AG09309 (cell line): ENCODE measurements at regions not wholly inside any gene's neighbourhood (a gene's known extent, or its start where the extent isn't known, plus 50 kb on each side); places are given as distances from the start of the nearest gene placed in this dataset.

ENCODE experiments used
- DNase-seq: peaks from one replicate; pipeline ENCODE4 v3.0.0-alpha.2; 2010; ENCODE audit warnings: low read depth
- H3K4me3 ChIP-seq: 2 replicates; pipeline ENCODE4 v1.5.1; 2011; ENCODE audit warnings: mild to moderate bottlenecking, low read depth, low read length, moderate library complexity; ENCODE audit not compliant: control insufficient read depth
- TF ChIP-seq, protein P1 (sequence below): IDR thresholded peaks from 2 replicates; pipeline ENCODE4 v1.5.1; 2011; ENCODE audit warnings: mild to moderate bottlenecking, low read depth, low read length, inconsistent platforms; ENCODE audit not compliant: insufficient read depth, control insufficient read depth; ENCODE audit errors: missing control alignments

DNA sequence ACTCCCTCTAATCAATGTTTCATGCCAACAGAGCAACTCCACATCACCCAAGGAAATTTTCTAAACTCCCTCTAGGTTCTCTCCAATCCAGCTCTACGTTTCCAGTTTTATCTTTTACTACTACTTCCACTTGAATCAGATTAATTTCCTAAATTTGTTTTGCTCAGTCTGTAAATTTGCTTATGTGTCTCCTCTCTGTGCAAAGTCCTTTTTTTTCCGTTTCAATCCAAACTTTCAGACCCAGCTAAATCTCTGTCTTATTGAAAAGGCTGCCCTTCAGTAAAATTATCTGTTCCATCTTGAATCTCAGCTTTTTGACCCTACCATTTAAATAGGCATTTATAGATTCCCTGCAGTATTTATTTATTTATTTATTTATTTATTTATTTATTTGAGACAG, 61.4 kb upstream of the COX10 start:
- no peak for DNase-seq

DNA sequence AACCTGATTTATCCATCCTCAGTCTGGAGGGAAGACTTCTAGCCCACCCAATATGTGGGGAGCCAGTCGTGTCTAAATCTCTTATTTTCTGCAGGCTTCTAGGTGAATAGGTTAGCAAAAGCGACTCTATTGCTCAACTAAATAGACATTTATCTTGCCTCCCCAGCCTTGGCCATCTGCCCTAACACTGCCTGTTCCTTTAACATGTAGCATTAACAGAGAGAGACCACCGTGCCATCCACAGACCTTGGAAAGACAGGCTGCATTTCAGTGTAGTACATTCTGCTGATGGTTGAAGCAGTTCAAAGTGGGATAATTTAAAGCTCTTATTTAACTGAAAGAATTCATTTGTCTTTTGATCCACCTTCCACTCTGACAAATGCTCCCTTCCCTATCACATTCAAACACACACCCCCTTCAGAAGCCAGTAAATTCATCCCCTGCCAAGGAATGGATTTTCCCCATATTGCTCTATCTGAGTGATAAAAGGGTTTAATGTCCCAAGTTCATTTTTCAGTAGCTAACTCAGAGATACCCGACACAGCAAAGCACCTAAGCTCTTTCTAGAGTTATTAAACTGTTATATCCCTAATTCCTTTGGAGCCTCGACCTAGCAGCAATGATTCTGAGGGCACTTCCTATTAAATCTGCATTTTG, 58.1 kb upstream of the COX10 start:
- H3K4me3 ChIP-seq: no peak overlapping the region
- DNase-seq: no peak
- TF ChIP-seq, protein P1, sequence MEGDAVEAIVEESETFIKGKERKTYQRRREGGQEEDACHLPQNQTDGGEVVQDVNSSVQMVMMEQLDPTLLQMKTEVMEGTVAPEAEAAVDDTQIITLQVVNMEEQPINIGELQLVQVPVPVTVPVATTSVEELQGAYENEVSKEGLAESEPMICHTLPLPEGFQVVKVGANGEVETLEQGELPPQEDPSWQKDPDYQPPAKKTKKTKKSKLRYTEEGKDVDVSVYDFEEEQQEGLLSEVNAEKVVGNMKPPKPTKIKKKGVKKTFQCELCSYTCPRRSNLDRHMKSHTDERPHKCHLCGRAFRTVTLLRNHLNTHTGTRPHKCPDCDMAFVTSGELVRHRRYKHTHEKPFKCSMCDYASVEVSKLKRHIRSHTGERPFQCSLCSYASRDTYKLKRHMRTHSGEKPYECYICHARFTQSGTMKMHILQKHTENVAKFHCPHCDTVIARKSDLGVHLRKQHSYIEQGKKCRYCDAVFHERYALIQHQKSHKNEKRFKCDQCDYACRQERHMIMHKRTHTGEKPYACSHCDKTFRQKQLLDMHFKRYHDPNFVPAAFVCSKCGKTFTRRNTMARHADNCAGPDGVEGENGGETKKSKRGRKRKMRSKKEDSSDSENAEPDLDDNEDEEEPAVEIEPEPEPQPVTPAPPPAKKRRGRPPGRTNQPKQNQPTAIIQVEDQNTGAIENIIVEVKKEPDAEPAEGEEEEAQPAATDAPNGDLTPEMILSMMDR: no peak

More for the DNA sequence above, 61.4 kb upstream of the COX10 start:
- TF ChIP-seq, protein P1: no peak
- H3K4me3 ChIP-seq: no peak overlapping the region

DNA sequence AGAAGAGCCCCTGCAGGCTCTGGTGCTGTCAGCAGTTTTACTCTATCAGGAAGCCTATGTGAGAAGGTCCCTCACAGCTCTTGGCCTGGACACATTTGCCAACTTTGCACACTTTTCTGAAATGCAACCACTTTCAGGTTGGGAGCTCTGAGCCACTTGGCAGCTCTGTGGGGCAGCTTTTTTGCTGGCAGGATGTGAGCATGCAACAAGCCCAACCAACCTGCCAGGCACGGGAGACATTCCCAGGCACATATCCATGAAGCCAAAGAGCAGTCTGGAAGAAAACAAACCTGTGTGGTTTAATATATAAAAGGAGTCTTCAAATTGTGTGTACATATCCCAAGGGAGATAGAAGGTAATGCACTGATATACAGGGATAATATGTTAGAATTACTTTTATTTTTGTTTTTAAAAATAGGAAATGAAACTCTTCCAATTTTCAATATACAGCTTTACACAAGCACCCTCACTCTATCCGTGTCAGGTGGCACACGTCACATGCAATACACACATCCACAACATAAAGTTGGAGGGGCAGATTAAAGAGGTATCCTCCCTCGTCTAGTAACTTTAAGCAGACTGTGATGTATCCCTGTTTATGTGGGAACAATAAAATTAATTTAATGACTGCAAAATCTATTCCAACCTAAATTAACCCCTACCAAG, 57.4 kb upstream of the COX10 start:
- TF ChIP-seq, protein P1: no peak
- no peak overlapping the region for H3K4me3 ChIP-seq
- DNase-seq: no peak

DNA sequence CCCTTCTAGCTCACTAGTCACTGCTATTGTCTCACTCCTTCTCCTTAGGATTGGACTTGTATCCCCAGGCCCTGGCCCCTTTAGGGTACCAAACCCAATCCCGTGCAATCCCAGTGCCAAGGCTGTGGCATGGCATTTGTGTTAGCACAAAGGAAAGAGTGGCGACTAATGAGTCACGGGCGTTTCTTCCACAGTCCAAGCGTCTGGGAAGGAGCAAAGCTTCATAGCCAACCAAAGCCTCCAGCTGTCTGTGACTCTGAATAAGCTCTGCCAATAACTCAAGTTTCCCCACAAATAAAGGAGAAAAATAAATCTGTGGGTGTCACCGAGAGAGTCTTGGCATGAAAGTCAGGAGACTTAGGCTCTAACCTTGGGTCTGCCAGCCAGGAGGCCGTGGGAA, 54.6 kb upstream of the COX10 start:
- H3K4me3 ChIP-seq: no peak overlapping the region; the same call in 1 of the 2 replicates
- TF ChIP-seq, protein P1: no peak
- DNase-seq: no peak

DNA sequence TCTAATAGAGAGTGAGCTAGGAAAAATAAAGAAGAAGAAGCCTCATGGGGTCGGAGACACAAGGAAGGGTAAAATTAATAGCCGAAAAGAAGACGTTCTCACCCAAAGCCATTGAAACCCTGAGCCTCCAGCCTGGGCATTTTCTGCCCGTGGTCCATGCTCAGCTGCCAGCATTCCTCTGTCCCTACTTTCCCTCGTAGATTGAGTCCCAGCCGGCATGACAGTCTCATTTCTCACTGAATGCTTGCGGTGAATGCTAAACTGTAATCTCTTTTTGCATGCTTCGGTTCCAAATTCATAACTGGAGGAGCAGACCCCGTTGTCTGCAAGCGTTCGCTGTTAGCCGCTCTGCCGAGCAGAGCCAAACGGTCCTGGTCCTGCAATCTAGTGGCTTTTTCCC, 54.0 kb upstream of the COX10 start:
- no peak for DNase-seq
- TF ChIP-seq, protein P1: no peak
- H3K4me3 ChIP-seq: no peak overlapping the region

DNA sequence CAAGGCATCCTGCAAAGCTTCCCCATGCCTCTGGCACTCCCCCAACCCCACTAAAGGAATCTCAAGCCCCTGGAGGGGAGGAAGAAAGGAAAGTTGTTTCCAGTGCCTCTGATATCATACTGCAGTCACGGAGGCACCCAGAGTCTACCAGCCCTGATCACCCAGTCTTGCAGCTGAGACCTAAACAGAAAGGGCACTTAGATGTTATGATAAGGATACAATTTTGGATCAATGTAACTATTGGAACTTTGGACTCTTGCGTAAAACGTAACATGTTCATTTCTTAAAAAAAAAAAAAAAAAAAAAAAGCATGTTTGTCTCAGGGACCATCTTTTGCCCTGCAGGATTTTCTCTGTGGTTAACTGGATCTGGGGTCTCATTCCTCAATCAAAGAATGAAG, 52.4 kb upstream of the COX10 start:
- TF ChIP-seq, protein P1: no peak
- no peak overlapping the region for H3K4me3 ChIP-seq
- no peak for DNase-seq
